Thyroid gland (tissue), 4 donors: ENCODE measurements at regions not wholly inside any gene's neighbourhood (a gene's known extent, or its start where the extent isn't known, plus 50 kb on each side); places are given as distances from the start of the nearest gene placed in this dataset.

Experiments
- POLR2A ChIP-seq, 2 donors: fragments of 450-650 bp; IDR thresholded peaks; one replicate each; pipeline ENCODE4 v1.6.1; 2017; ENCODE audit warnings: antibody characterized with exemption in 2 of 2, mild to moderate bottlenecking in 2 of 2, moderate library complexity in 1 of 2
- TF ChIP-seq, protein P1 (sequence below), 6 experiments: fragments of 200-600 bp in 3 of 6; fragments of 450-650 bp in 3 of 6; sonication (generic) in 3 of 6; IDR thresholded peaks; one replicate each; pipeline ENCODE4 v1.5.1; 2016 to 2019; ENCODE audit warnings: antibody characterized with exemption in 6 of 6, mild to moderate bottlenecking in 2 of 6, inconsistent platforms in 1 of 6, moderate library complexity in 1 of 6

- TF ChIP-seq, protein P1, sequence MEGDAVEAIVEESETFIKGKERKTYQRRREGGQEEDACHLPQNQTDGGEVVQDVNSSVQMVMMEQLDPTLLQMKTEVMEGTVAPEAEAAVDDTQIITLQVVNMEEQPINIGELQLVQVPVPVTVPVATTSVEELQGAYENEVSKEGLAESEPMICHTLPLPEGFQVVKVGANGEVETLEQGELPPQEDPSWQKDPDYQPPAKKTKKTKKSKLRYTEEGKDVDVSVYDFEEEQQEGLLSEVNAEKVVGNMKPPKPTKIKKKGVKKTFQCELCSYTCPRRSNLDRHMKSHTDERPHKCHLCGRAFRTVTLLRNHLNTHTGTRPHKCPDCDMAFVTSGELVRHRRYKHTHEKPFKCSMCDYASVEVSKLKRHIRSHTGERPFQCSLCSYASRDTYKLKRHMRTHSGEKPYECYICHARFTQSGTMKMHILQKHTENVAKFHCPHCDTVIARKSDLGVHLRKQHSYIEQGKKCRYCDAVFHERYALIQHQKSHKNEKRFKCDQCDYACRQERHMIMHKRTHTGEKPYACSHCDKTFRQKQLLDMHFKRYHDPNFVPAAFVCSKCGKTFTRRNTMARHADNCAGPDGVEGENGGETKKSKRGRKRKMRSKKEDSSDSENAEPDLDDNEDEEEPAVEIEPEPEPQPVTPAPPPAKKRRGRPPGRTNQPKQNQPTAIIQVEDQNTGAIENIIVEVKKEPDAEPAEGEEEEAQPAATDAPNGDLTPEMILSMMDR (IDR thresholded peaks at IDR 0.05), result no peak
- TF ChIP-seq POLR2A (IDR thresholded peaks at IDR 0.05), result no peak
Measured at GRCh38 chr18:78624646-78625279, 354.9 kb upstream of the SALL3 start.
